Naive B cell (primary cell): ENCODE measurements at regions not wholly inside any gene's neighbourhood (a gene's known extent, or its start where the extent isn't known, plus 50 kb on each side); places are given as distances from the start of the nearest gene placed in this dataset.

Experiments
- ATAC-seq, 2 donors: fragments of 150-1000 bp; cut with Tn5 transposase; 2 replicates each; pipeline ENCODE4 v1.10.0; 2021; ENCODE audit warnings: low read depth in 2 of 2, mild to moderate bottlenecking in 2 of 2, moderate library complexity in 2 of 2
- DNase-seq: peaks from one replicate; pipeline ENCODE4 v3.0.0; 2022
- H3K27ac Mint-ChIP-seq, 6 donors: one replicate each; pipeline ENCODE4 v1.8.0; 2020 to 2022; ENCODE audit warnings: mild to moderate bottlenecking in 6 of 6, mixed read lengths in 6 of 6, moderate library complexity in 5 of 6, inconsistent platforms in 2 of 6
- H3K27me3 Mint-ChIP-seq, 3 donors: one replicate each; pipeline ENCODE4 v1.8.0; 2021 to 2022; ENCODE audit warnings: mixed read lengths in 3 of 3, mild to moderate bottlenecking in 1 of 3
- H3K36me3 Mint-ChIP-seq, 2 donors: one replicate each; pipeline ENCODE4 v1.8.0; 2020 to 2022; ENCODE audit warnings: mixed read lengths in 2 of 2, inconsistent platforms in 1 of 2, mild to moderate bottlenecking in 1 of 2
- H3K4me1 Mint-ChIP-seq, 3 donors: one replicate each; pipeline ENCODE4 v1.8.0; 2020 to 2022; ENCODE audit warnings: mixed read lengths in 3 of 3, inconsistent platforms in 1 of 3, mild to moderate bottlenecking in 1 of 3, moderate library complexity in 1 of 3
- H3K4me3 Mint-ChIP-seq, 8 donors: one replicate each; pipeline ENCODE4 v1.8.0; 2020 to 2022; ENCODE audit warnings: mild to moderate bottlenecking in 8 of 8, mixed read lengths in 8 of 8, moderate library complexity in 8 of 8, inconsistent platforms in 2 of 8
- H3K9me3 Mint-ChIP-seq, 7 donors: one replicate each; pipeline ENCODE4 v1.8.0; 2020 to 2022; ENCODE audit warnings: mixed read lengths in 7 of 7, mild to moderate bottlenecking in 5 of 7, inconsistent platforms in 2 of 7, moderate library complexity in 1 of 7

- ATAC-seq (no peak), DNase-seq (no peak)
- Mint-ChIP-seq H3K4me3 (peak overlapping the region in 1 of 8 donors; percentile 13), H3K27me3 (peaks cover 10 to 41% (median 33%) of the 10 kb centered on the region in 3 donors), H3K4me1 (no peaks in the 10 kb centered on the region), H3K27ac (no peak overlapping the region), H3K36me3 (no peaks in the 10 kb centered on the region), H3K9me3 (no peaks in the 10 kb centered on the region)
These were observed 69.3 kb upstream of the HK2 start for GRCh38 chr2:74764429-74765272.

- Mint-ChIP-seq H3K27ac (no peak overlapping the region), H3K27me3 (peaks cover 10 to 41% (median 28%) of the 10 kb centered on the region in 3 donors), H3K36me3 (no peaks in the 10 kb centered on the region), H3K9me3 (no peaks in the 10 kb centered on the region), H3K4me1 (no peaks in the 10 kb centered on the region), H3K4me3 (no peak overlapping the region)
- no peak for DNase-seq
- ATAC-seq = no peak
These were observed 67.1 kb upstream of the HK2 start for GRCh38 chr2:74766780-74767179.

GRCh38 chr2:74767618-74768017 is 66.3 kb upstream of the HK2 start:
- DNase-seq (no peak), ATAC-seq (no peak)
- no peaks in the 10 kb centered on the region for H3K9me3 Mint-ChIP-seq
- H3K4me3 Mint-ChIP-seq = peak overlapping the region in 1 of 8 donors; percentile 42
- H3K27ac Mint-ChIP-seq = no peak overlapping the region
- no peaks in the 10 kb centered on the region for H3K36me3 Mint-ChIP-seq
- H3K27me3 Mint-ChIP-seq = peaks cover 10 to 32% (median 22%) of the 10 kb centered on the region in 3 donors
- no peaks in the 10 kb centered on the region for H3K4me1 Mint-ChIP-seq

- Mint-ChIP-seq H3K9me3 (no peaks in the 10 kb centered on the region), H3K27me3 (peaks cover 10 to 32% (median 21%) of the 10 kb centered on the region in 3 donors), H3K4me3 (no peak overlapping the region), H3K27ac (no peak overlapping the region), H3K4me1 (no peaks in the 10 kb centered on the region), H3K36me3 (no peaks in the 10 kb centered on the region)
- DNase-seq = no peak
- ATAC-seq = no peak
These were observed 65.5 kb upstream of the HK2 start for GRCh38 chr2:74768401-74768914.

- Mint-ChIP-seq H3K4me3 (no peak overlapping the region), H3K27me3 (peaks cover 0 to 22% (median 15%) of the 10 kb centered on the region in 3 donors), H3K36me3 (no peaks in the 10 kb centered on the region), H3K9me3 (no peaks in the 10 kb centered on the region), H3K4me1 (peaks cover 1 to 3% (median 2%) of the 10 kb centered on the region in 3 donors), H3K27ac (no peak overlapping the region)
- DNase-seq (no peak), ATAC-seq (no peak)
These were observed 61.9 kb upstream of the HK2 start for GRCh38 chr2:74772046-74772445.

- Mint-ChIP-seq H3K36me3 (no peaks in the 10 kb centered on the region), H3K4me3 (peak overlapping the region in 1 of 8 donors; percentile 33), H3K27me3 (peaks cover 0 to 11% (median 10%) of the 10 kb centered on the region in 3 donors), H3K9me3 (no peaks in the 10 kb centered on the region), H3K4me1 (peaks cover 7 to 14% (median 11%) of the 10 kb centered on the region in 3 donors), H3K27ac (peak overlapping the region in 3 of 6 donors; percentile 79 to 88 (median 87))
- no peak for DNase-seq
- no peak for ATAC-seq
These were observed 56.6 kb upstream of the HK2 start for GRCh38 chr2:74777161-74777900.

- DNase-seq (no peak), ATAC-seq (no peak)
- H3K9me3 Mint-ChIP-seq = no peaks in the 10 kb centered on the region
- peaks cover 7 to 14% (median 11%) of the 10 kb centered on the region in 3 donors for H3K4me1 Mint-ChIP-seq
- peaks cover 0 to 18% (median 14%) of the 10 kb centered on the region in 3 donors for H3K27me3 Mint-ChIP-seq
- peak overlapping the region in 1 of 6 donors; percentile 34 for H3K27ac Mint-ChIP-seq
- H3K4me3 Mint-ChIP-seq = no peak overlapping the region
- H3K36me3 Mint-ChIP-seq = no peaks in the 10 kb centered on the region
These were observed 55.3 kb upstream of the HK2 start for GRCh38 chr2:74778381-74779264.

GRCh38 chr2:74779265-74779558 is 54.7 kb upstream of the HK2 start:
- H3K27me3 Mint-ChIP-seq = peaks cover 0 to 22% (median 20%) of the 10 kb centered on the region in 3 donors
- H3K4me3 Mint-ChIP-seq = no peak overlapping the region
- peaks cover 7 to 14% (median 11%) of the 10 kb centered on the region in 3 donors for H3K4me1 Mint-ChIP-seq
- H3K27ac Mint-ChIP-seq = no peak overlapping the region
- DNase-seq (no peak), ATAC-seq (no peak)
- no peaks in the 10 kb centered on the region for H3K36me3 Mint-ChIP-seq
- H3K9me3 Mint-ChIP-seq = no peaks in the 10 kb centered on the region

GRCh38 chr2:74779587-74780135 is 54.3 kb upstream of the HK2 start:
- Mint-ChIP-seq H3K4me3 (no peak overlapping the region), H3K4me1 (peaks cover 7 to 14% (median 11%) of the 10 kb centered on the region in 3 donors), H3K27me3 (peaks cover 3 to 27% (median 20%) of the 10 kb centered on the region in 3 donors), H3K27ac (no peak overlapping the region), H3K9me3 (no peaks in the 10 kb centered on the region), H3K36me3 (no peaks in the 10 kb centered on the region)
- ATAC-seq (no peak), DNase-seq (no peak)
